Sigmoid colon (tissue), 6 donors: ENCODE measurements at regions not wholly inside any gene's neighbourhood (a gene's known extent, or its start where the extent isn't known, plus 50 kb on each side); places are given as distances from the start of the nearest gene placed in this dataset.
A peak's percentile ranks its signal among the peaks of the same experiment; 100 is the strongest.

Experiments
- DNase-seq: peaks from one replicate; pipeline ENCODE4 v3.0.0-alpha.2; 2019
- H3K27ac ChIP-seq, 4 donors: fragments of 200-600 bp; sonication (generic); one replicate each; pipeline ENCODE4 v1.5.1; 2016 to 2019; ENCODE audit warnings: mild to moderate bottlenecking in 1 of 4
- H3K27me3 ChIP-seq, 3 donors: fragments of 200-600 bp; sonication (generic); one replicate each; pipeline ENCODE4 v1.5.1; 2019; ENCODE audit warnings: mild to moderate bottlenecking in 1 of 3
- H3K36me3 ChIP-seq, 4 donors: fragments of 200-600 bp; sonication (generic); one replicate each; pipeline ENCODE4 v1.5.1; 2016 to 2019
- H3K4me1 ChIP-seq, 4 donors: fragments of 200-600 bp; sonication (generic); one replicate each; pipeline ENCODE4 v1.5.1; 2017 to 2019
- H3K4me3 ChIP-seq, 4 donors: fragments of 200-600 bp; sonication (generic); one replicate each; pipeline ENCODE4 v1.5.1; 2017 to 2019; ENCODE audit warnings: mild to moderate bottlenecking in 2 of 4, moderate library complexity in 1 of 4
- H3K9me3 ChIP-seq, 4 donors: fragments of 200-600 bp in 3 of 4; sonication (generic) in 3 of 4; one replicate each; pipeline versions ENCODE4 v1.5.1 to v1.6.1; 2013 to 2019
- CTCF ChIP-seq, 4 experiments: fragments of 450-650 bp in 3 of 4; fragments of 200-600 bp in 1 of 4; IDR thresholded peaks; one replicate each; pipeline ENCODE4 v1.5.1; 2016 to 2019; ENCODE audit warnings: antibody characterized with exemption in 4 of 4, mild to moderate bottlenecking in 3 of 4, moderate library complexity in 2 of 4
- EP300 ChIP-seq, 4 donors: sonication (generic); formaldehyde crosslinking; IDR thresholded peaks; one replicate each; pipeline ENCODE4 v1.6.1; 2017; ENCODE audit warnings: antibody characterized with exemption in 4 of 4
- POLR2A ChIP-seq, 2 donors: fragments of 450-650 bp; IDR thresholded peaks; one replicate each; pipeline ENCODE4 v1.6.1; 2016; ENCODE audit warnings: antibody characterized with exemption in 2 of 2, mild to moderate bottlenecking in 2 of 2, moderate library complexity in 2 of 2
- POLR2AphosphoS5 ChIP-seq, 4 donors: sonication (generic); formaldehyde crosslinking; IDR thresholded peaks; one replicate each; pipeline ENCODE4 v1.6.1; 2017; ENCODE audit warnings: antibody characterized with exemption in 4 of 4
- WGBS, 2 donors: extraction: QIAGEN DNeasy Blood & Tissue Kit; methylation state at CpG; one replicate each; pipeline ENCODE4 v1.1.7; 2013; 5-methylcytosine and 5-hydroxymethylcytosine counted together
- intact Hi-C: fragments of 100-400 bp; cut with DNase I; formaldehyde crosslinking; loops from one replicate; pipeline ENCODE4 v1.15.1; 2023
- donor health status: healthy with polysubstance abuse.
- donor health status: healthy.

DNA sequence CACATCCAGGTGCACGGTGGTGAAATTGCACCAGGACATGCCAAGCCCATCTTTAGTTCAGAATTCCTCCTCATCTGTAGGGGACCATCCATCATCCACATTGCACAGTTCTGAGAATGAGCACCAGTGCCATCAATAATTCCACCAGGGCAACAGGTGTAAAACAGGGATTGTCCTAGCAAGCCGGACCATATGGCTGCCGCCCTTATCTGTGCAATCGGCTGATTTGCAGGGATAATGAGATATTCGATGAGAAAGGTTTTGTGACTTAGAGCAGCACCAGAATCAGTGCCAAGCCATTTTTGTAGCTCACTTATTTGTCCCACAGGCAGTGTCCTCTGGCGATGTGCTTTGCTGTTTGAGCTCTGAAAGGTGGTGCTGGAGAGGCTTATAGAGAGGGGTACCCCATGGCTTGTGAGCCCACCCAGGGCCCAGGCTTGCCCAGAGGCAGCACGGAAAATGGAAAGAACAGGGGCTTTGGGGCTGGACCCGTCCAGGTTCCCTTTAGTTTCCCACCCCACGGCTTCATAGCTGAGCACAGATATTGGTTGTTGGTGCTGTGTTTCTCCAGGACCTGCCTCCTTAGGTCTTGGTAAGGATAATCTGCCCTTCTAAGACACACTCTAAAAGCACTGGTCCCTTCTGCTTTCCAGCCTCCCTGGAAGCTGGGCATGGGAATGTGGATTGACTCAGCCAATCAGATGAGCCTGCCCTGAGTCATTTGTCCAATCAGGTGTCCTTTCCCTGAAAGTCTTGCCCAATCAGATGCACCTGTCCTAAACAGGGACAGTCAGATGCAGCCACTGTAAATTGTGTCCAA is 84.0 kb upstream of the SHANK2 start:
- no peak overlapping the region for H3K27ac ChIP-seq
- intact Hi-C loops, result no loop called here
- peaks cover 0 to 16% (median 8%) of the 10 kb centered on the region in 4 donors for H3K4me1 ChIP-seq
- no peak for DNase-seq
- 83 to 88% methylated on average over 9 of the region's 9 CpGs for WGBS, 2 donors
- no peak overlapping the region for H3K4me3 ChIP-seq
- TF ChIP-seq CTCF (IDR thresholded peaks at IDR 0.05) (no peak), EP300 (IDR thresholded peaks at IDR 0.05) (no peak)
- H3K27me3 ChIP-seq, result no peaks in the 10 kb centered on the region
- peaks cover 0 to 8% (median 0%) of the 10 kb centered on the region in 4 donors for H3K9me3 ChIP-seq
- no peaks in the 10 kb centered on the region for H3K36me3 ChIP-seq

GRCh38 chr11:71335371-71335770 is 83.0 kb upstream of the SHANK2 start:
- 86 to 88% methylated on average over 1 of the region's 1 CpG for WGBS, 2 donors

GRCh38 chr11:71334191-71334590 is 81.8 kb upstream of the SHANK2 start:
- peaks cover 0 to 11% (median 6%) of the 10 kb centered on the region in 4 donors for H3K4me1 ChIP-seq
- H3K9me3 ChIP-seq, result peaks cover 0 to 8% (median 0%) of the 10 kb centered on the region in 4 donors
- no peaks in the 10 kb centered on the region for H3K36me3 ChIP-seq
- WGBS, 2 donors, result 92 to 94% methylated on average over 1 of the region's 1 CpG
- intact Hi-C loops, result no loop called here
- no peak overlapping the region for H3K4me3 ChIP-seq
- TF ChIP-seq EP300 (IDR thresholded peaks at IDR 0.05) (no peak), POLR2AphosphoS5 (IDR thresholded peaks at IDR 0.05) (no peak), POLR2A (IDR thresholded peaks at IDR 0.05) (no peak), CTCF (IDR thresholded peaks at IDR 0.05) (no peak)
- H3K27ac ChIP-seq, result no peak overlapping the region
- H3K27me3 ChIP-seq, result no peaks in the 10 kb centered on the region
- DNase-seq, result peak; percentile 41

More at GRCh38 chr11:71335371-71335770, 83.0 kb upstream of the SHANK2 start:
- no peak overlapping the region for H3K27ac ChIP-seq
- intact Hi-C loops, result no loop called here
- H3K4me3 ChIP-seq, result no peak overlapping the region
- no peak for TF ChIP-seq EP300 (IDR thresholded peaks at IDR 0.05)
- no peak for TF ChIP-seq CTCF (IDR thresholded peaks at IDR 0.05)
- DNase-seq, result peak; percentile 38
- no peaks in the 10 kb centered on the region for H3K36me3 ChIP-seq
- peaks cover 0 to 16% (median 8%) of the 10 kb centered on the region in 4 donors for H3K4me1 ChIP-seq
- H3K27me3 ChIP-seq, result no peaks in the 10 kb centered on the region
- H3K9me3 ChIP-seq, result peaks cover 0 to 8% (median 0%) of the 10 kb centered on the region in 4 donors

DNA sequence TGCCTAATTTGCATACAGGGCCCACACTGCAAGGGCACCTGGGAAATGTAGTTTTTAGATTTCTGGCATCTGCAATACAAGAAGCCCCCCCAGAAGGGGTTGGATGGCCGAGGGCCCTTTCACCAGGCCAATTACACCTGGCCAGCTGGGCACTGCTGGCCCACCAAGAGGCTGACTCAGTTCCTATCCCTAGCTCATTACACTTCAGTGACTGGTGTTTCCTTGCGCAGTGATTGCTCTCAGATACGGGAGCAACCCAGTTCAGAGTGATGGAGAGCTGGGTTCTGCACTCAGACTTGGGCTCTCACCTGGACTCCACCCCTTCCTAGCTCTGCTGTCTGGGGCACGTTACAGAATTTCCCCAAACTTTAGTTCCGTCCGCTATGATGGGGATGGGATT is 81.1 kb upstream of the SHANK2 start:
- TF ChIP-seq POLR2A (IDR thresholded peaks at IDR 0.05), result no peak
- TF ChIP-seq CTCF (IDR thresholded peaks at IDR 0.05), result no peak
- TF ChIP-seq POLR2AphosphoS5 (IDR thresholded peaks at IDR 0.05), result no peak
- no peak for TF ChIP-seq EP300 (IDR thresholded peaks at IDR 0.05)
- Histone ChIP-seq H3K27me3 (no peaks in the 10 kb centered on the region), H3K9me3 (peaks cover 0 to 8% (median 0%) of the 10 kb centered on the region in 4 donors), H3K4me1 (peaks cover 0 to 4% (median 2%) of the 10 kb centered on the region in 4 donors), H3K27ac (no peak overlapping the region), H3K4me3 (no peak overlapping the region), H3K36me3 (no peaks in the 10 kb centered on the region)
- peak; percentile 24 for DNase-seq
- intact Hi-C loops, result no loop called here
- 87 to 88% methylated on average over 6 of the region's 6 CpGs for WGBS, 2 donors
